Lung (tissue), 11 donors: ENCODE measurements at regions not wholly inside any gene's neighbourhood (a gene's known extent, or its start where the extent isn't known, plus 50 kb on each side); places are given as distances from the start of the nearest gene placed in this dataset.
A peak's percentile ranks its signal among the peaks of the same experiment; 100 is the strongest.

Experiments
- ATAC-seq: fragments of 200-7000 bp; cut with Tn5 transposase; one replicate; pipeline ENCODE4 v1.9.1; 2020; ENCODE audit warnings: moderate number of reproducible peaks; ENCODE audit not compliant: insufficient read depth, low FRiP score
- DNase-seq, 3 donors: peaks; one replicate each; pipeline ENCODE4 v3.0.0-alpha.2; 2013 to 2017
- H3K27ac ChIP-seq, 2 donors: one replicate each; pipeline ENCODE4 v1.5.1; 2013; ENCODE audit warnings: mild to moderate bottlenecking in 2 of 2, moderate library complexity in 2 of 2, control low read depth in 1 of 2, inconsistent platforms in 1 of 2, low read depth in 1 of 2, low read length in 1 of 2
- H3K27me3 ChIP-seq, 3 donors: one replicate each; pipeline ENCODE4 v1.5.1; 2013; ENCODE audit warnings: low read length in 2 of 3; ENCODE audit not compliant: control insufficient read depth in 3 of 3, insufficient read depth in 3 of 3
- H3K36me3 ChIP-seq, 4 donors: one replicate each; pipeline ENCODE4 v1.5.1; 2013; ENCODE audit warnings: low read length in 4 of 4, mild to moderate bottlenecking in 1 of 4, moderate library complexity in 1 of 4; ENCODE audit not compliant: control insufficient read depth in 4 of 4, insufficient read depth in 4 of 4
- H3K4me1 ChIP-seq, 5 donors: one replicate each; pipeline ENCODE4 v1.5.1; 2013; ENCODE audit warnings: low read length in 5 of 5, mild to moderate bottlenecking in 2 of 5, moderate library complexity in 1 of 5; ENCODE audit not compliant: control insufficient read depth in 5 of 5, insufficient read depth in 5 of 5
- H3K4me3 ChIP-seq: one replicate; pipeline ENCODE4 v1.5.1; 2013; ENCODE audit warnings: mild to moderate bottlenecking, control low read depth, moderate library complexity
- H3K9ac ChIP-seq, 2 donors: one replicate each; pipeline ENCODE4 v1.5.1; 2013; ENCODE audit warnings: low read length in 2 of 2, control low read depth in 1 of 2; ENCODE audit not compliant: insufficient read depth in 1 of 2
- H3K9me3 ChIP-seq, 4 donors: one replicate each; pipeline ENCODE4 v1.5.1; 2013; ENCODE audit warnings: low read length in 3 of 4, mild to moderate bottlenecking in 1 of 4, moderate library complexity in 1 of 4; ENCODE audit not compliant: control insufficient read depth in 4 of 4, insufficient read depth in 3 of 4
- WGBS, 2 donors: extraction: QIAGEN DNeasy Blood & Tissue Kit; methylation state at CpG; one replicate each; pipeline ENCODE4 v1.1.7; 2013; 5-methylcytosine and 5-hydroxymethylcytosine counted together
- TF ChIP-seq, protein P1 (sequence below): IDR thresholded peaks from 2 replicates; pipeline ENCODE4 v1.5.1; 2012; ENCODE audit warnings: mild to moderate bottlenecking; ENCODE audit errors: control extremely low read depth, extremely low read depth
- donor health status: control.
- donor health status: control.
- donor health status: Bipolar disorder and iron deficiency.
- donor health status: healthy.
- donor health status: DM: yes; HTN: yes; CAD: no.

DNA sequence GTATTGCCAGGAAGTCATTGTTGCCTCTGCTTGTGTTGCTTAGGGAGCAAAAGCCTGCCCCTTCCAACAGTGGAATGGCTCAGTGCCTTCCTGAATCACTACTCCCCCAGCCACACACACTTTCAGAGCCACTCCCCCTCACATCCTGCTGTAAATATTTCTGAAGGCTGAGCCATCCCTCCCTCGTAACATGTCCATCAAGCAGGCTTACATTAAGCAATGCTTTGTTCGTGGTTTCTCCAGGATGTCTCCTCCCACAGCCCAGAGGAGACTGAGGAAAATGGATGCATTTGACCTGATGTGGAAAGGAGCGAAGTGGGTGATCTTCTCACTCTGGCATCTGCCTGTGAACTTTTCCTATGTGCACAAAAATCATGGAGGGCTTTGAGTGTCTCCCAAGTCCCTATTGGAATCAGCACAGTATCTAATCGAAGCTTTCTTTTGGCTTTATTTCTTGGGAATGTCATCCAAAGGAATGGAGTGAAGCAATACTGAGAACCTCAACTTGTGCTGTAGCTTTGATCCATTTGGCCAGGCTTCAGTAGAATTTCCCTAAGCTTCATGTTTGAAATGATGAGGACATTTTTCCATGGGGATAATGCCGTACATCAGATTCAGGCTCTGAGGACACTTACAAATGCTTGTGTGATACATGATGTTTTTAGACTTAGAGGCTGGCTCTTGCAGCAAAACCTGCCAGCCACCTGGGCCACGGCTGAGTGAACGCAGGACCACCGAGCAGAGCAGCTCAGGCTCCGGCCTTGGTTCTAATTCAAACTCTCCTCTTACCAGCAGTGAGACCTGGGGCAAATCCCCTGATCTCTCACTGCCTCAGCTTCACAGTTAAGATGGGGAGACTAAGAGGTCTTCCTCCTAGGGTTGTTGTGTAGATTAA, 389.1 kb downstream of the ENC1 start:
- Histone ChIP-seq H3K36me3 (no peaks in the 10 kb centered on the region), H3K4me1 (peaks cover 0 to 15% (median 6%) of the 10 kb centered on the region in 5 donors), H3K9me3 (no peaks in the 10 kb centered on the region), H3K27ac (no peak overlapping the region), H3K4me3 (no peak overlapping the region), H3K27me3 (no peaks in the 10 kb centered on the region), H3K9ac (no peak overlapping the region)
- DNase-seq = peak; percentile 46 to 91 (median 82)
- peak; percentile 77 for ATAC-seq
- TF ChIP-seq, protein P1, sequence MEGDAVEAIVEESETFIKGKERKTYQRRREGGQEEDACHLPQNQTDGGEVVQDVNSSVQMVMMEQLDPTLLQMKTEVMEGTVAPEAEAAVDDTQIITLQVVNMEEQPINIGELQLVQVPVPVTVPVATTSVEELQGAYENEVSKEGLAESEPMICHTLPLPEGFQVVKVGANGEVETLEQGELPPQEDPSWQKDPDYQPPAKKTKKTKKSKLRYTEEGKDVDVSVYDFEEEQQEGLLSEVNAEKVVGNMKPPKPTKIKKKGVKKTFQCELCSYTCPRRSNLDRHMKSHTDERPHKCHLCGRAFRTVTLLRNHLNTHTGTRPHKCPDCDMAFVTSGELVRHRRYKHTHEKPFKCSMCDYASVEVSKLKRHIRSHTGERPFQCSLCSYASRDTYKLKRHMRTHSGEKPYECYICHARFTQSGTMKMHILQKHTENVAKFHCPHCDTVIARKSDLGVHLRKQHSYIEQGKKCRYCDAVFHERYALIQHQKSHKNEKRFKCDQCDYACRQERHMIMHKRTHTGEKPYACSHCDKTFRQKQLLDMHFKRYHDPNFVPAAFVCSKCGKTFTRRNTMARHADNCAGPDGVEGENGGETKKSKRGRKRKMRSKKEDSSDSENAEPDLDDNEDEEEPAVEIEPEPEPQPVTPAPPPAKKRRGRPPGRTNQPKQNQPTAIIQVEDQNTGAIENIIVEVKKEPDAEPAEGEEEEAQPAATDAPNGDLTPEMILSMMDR = no peak
- 68 to 70% methylated on average over 9 of the region's 9 CpGs for WGBS, 2 donors

DNA sequence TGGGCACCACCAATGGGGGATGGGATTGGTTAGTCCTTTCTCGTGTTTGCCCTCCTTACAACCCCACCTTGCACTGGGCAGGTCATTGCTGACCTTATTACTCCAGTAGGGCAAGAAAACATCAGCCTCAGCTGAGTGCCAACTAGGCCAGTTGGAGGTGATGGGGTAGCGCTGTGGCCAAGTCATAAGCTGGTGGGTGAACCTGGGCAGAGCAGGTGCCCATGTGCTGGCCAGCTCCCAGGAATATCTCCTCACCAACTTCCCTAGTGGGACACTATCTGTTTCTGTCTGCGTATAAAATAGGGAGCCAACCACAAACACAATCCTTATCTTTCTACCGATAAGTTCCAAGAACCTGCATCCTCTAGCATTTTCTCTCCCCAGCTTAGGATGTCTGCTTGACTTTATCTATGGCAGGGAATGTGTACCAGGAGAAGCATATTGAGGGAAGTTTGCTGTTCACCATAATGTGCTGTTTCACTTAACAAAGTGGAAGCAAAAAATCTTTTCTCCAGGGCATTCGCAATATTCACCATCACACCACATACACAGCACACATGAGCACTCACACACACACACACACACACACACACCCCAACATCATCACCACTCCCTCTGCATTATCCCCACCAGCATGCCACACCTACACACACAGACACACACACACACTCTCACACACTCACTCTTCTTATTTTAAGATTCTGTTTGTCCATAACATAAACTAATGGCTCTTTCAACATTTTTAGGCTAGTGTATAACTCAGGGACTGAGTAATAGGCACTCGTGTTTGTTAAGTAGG, 390.0 kb downstream of the ENC1 start:
- WGBS, 2 donors = 66 to 68% methylated on average over 6 of the region's 6 CpGs
- no peaks in the 10 kb centered on the region for H3K9me3 ChIP-seq
- H3K9ac ChIP-seq = no peak overlapping the region
- H3K4me3 ChIP-seq = no peak overlapping the region
- DNase-seq (no peak), ATAC-seq (no peak)
- peaks cover 0 to 15% (median 6%) of the 10 kb centered on the region in 5 donors for H3K4me1 ChIP-seq
- no peaks in the 10 kb centered on the region for H3K36me3 ChIP-seq
- TF ChIP-seq, protein P1 = no peak
- H3K27me3 ChIP-seq = no peaks in the 10 kb centered on the region
- peak overlapping the region in 1 of 2 donors; percentile 55 for H3K27ac ChIP-seq

DNA sequence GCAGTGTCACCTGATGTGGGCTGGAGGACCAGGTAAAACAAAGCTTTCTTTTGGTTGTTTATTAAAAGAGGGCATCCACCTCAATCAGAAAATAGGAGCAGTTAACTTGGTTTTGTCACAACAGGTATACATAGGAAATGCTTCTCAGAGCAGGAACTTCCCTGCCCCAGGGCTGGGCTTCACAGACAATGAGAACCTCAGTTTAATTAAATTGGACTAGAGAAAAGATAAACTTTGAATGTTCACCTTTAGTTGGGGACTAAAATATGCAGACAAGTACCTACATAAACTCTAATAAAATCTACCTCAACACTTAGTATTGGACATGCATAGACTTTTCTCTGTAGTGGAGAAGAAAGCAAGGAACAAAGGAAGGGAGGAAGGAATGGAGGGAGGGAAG, 392.0 kb downstream of the ENC1 start:
- Histone ChIP-seq H3K27me3 (no peaks in the 10 kb centered on the region), H3K4me3 (no peak overlapping the region), H3K9me3 (no peaks in the 10 kb centered on the region), H3K36me3 (no peaks in the 10 kb centered on the region), H3K4me1 (peaks cover 0 to 16% (median 6%) of the 10 kb centered on the region in 5 donors), H3K27ac (no peak overlapping the region), H3K9ac (no peak overlapping the region)
- DNase-seq (no peak), ATAC-seq (no peak)
- TF ChIP-seq, protein P1 = no peak
